ENCODE measurements at regions not wholly inside any gene's neighbourhood (a gene's known extent, or its start where the extent isn't known, plus 50 kb on each side); places are given as distances from the start of the nearest gene placed in this dataset.

DNA sequence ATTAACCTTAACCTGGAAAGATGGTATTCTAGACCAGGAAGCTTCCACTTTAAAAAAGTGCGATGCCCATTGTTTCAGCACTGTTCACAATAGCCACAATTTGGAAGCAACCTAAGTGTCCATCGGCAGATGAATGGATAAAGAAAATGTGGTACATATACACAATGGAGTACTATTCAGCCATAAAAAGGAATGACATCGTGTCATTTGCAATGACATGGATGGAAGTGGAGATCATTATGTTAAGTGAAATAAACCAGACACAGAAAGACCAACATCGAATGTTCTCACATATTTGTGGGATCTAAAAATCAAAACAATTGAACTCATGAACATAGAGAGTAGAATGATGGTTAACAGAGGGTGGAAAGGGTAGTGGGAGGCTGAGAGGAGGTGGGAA lies 94.2 kb downstream of the NR2F2 start:
- TF ChIP-seq FOXM1 (IDR thresholded peaks at IDR 0.05; ENCODE audit: borderline replicate concordance, low read depth) (no peak), CREB1 (IDR thresholded peaks at IDR 0.05; ENCODE audit: low read depth) (no peak), TEAD4 (IDR thresholded peaks at IDR 0.05) (no peak), NFIC (IDR thresholded peaks at IDR 0.05) (no peak), YY1 (IDR thresholded peaks at IDR 0.05; ENCODE audit: low read depth) (no peak), RAD21 (IDR thresholded peaks at IDR 0.05; ENCODE audit: low read depth) (no peak), EP300 (IDR thresholded peaks at IDR 0.05; ENCODE audit: borderline replicate concordance) (no peak), TCF12 (IDR thresholded peaks at IDR 0.05; ENCODE audit: low read depth) (no peak), TAF1 (IDR thresholded peaks at IDR 0.05; ENCODE audit: low read depth) (no peak), CEBPB (IDR thresholded peaks at IDR 0.05) (no peak), ZBTB7A (IDR thresholded peaks at IDR 0.05; ENCODE audit: low read depth) (no peak), EGR1 (IDR thresholded peaks at IDR 0.05) (no peak)
- TF ChIP-seq, protein P1, sequence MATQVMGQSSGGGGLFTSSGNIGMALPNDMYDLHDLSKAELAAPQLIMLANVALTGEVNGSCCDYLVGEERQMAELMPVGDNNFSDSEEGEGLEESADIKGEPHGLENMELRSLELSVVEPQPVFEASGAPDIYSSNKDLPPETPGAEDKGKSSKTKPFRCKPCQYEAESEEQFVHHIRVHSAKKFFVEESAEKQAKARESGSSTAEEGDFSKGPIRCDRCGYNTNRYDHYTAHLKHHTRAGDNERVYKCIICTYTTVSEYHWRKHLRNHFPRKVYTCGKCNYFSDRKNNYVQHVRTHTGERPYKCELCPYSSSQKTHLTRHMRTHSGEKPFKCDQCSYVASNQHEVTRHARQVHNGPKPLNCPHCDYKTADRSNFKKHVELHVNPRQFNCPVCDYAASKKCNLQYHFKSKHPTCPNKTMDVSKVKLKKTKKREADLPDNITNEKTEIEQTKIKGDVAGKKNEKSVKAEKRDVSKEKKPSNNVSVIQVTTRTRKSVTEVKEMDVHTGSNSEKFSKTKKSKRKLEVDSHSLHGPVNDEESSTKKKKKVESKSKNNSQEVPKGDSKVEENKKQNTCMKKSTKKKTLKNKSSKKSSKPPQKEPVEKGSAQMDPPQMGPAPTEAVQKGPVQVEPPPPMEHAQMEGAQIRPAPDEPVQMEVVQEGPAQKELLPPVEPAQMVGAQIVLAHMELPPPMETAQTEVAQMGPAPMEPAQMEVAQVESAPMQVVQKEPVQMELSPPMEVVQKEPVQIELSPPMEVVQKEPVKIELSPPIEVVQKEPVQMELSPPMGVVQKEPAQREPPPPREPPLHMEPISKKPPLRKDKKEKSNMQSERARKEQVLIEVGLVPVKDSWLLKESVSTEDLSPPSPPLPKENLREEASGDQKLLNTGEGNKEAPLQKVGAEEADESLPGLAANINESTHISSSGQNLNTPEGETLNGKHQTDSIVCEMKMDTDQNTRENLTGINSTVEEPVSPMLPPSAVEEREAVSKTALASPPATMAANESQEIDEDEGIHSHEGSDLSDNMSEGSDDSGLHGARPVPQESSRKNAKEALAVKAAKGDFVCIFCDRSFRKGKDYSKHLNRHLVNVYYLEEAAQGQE (IDR thresholded peaks at IDR 0.05; ENCODE audit: low read depth): no peak
- TF ChIP-seq, protein P2, sequence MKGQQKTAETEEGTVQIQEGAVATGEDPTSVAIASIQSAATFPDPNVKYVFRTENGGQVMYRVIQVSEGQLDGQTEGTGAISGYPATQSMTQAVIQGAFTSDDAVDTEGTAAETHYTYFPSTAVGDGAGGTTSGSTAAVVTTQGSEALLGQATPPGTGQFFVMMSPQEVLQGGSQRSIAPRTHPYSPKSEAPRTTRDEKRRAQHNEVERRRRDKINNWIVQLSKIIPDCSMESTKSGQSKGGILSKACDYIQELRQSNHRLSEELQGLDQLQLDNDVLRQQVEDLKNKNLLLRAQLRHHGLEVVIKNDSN (IDR thresholded peaks at IDR 0.05): no peak
- TF ChIP-seq, protein P3, sequence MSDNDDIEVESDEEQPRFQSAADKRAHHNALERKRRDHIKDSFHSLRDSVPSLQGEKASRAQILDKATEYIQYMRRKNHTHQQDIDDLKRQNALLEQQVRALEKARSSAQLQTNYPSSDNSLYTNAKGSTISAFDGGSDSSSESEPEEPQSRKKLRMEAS (IDR thresholded peaks at IDR 0.05): no peak

DNA sequence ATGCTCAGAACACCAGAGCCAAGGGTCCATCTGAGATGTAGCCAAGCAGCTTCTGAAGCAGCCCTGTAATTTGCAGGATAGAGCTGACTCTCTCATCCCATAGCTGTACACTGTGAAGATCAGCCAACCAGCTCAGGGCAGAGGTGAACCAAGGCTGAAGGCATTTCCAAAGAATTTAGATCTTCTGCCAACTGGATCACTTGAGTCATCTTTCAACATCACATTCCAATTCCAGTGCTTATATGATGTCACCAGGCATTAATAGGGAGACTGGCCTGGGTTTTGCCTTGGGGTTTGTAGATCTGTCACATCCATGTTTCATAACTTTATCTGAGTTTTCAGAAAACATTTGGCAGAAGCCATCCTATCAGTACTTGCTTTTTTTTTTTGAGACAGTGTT lies 98.2 kb downstream of the NR2F2 start:
- TF ChIP-seq CREB1 (IDR thresholded peaks at IDR 0.05; ENCODE audit: low read depth): no peak
- TF ChIP-seq RAD21 (IDR thresholded peaks at IDR 0.05; ENCODE audit: low read depth): no peak
- no peak for TF ChIP-seq YY1 (IDR thresholded peaks at IDR 0.05; ENCODE audit: low read depth)
- TF ChIP-seq TCF12 (IDR thresholded peaks at IDR 0.05; ENCODE audit: low read depth): no peak
- TF ChIP-seq CEBPB (IDR thresholded peaks at IDR 0.05): no peak
- TF ChIP-seq, protein P3 (IDR thresholded peaks at IDR 0.05): no peak
- no peak for TF ChIP-seq TAF1 (IDR thresholded peaks at IDR 0.05; ENCODE audit: low read depth)
- TF ChIP-seq TEAD4 (IDR thresholded peaks at IDR 0.05): no peak
- TF ChIP-seq, protein P1 (IDR thresholded peaks at IDR 0.05; ENCODE audit: low read depth): no peak

DNA sequence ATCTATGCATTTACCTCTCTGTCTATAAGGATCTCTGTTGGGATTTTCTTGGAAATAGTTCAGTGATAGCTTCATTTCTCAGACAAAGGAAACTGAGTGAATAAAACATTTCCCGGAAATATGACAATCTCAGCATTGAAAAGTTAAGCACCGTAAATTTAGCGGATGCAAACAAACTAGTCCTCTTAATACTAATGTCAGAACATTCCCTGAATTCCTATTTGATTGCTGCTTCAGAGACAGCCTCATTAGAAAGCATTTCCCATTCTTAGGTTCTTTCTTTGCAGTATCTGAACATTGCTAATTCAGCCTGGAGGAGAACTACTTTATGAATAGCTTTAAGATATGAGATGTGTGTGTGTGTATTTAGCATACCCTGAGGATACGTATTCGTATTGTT lies 101.3 kb downstream of the NR2F2 start:
- TF ChIP-seq FOXM1 (IDR thresholded peaks at IDR 0.05; ENCODE audit: borderline replicate concordance, low read depth) (no peak), ZBTB7A (IDR thresholded peaks at IDR 0.05; ENCODE audit: low read depth) (no peak), CEBPB (IDR thresholded peaks at IDR 0.05) (no peak), EGR1 (IDR thresholded peaks at IDR 0.05) (no peak), TEAD4 (IDR thresholded peaks at IDR 0.05) (no peak), RAD21 (IDR thresholded peaks at IDR 0.05; ENCODE audit: low read depth) (no peak), TAF1 (IDR thresholded peaks at IDR 0.05; ENCODE audit: low read depth) (no peak), EP300 (IDR thresholded peaks at IDR 0.05; ENCODE audit: borderline replicate concordance) (no peak), CREB1 (IDR thresholded peaks at IDR 0.05; ENCODE audit: low read depth) (no peak), YY1 (IDR thresholded peaks at IDR 0.05; ENCODE audit: low read depth) (no peak), TCF12 (IDR thresholded peaks at IDR 0.05; ENCODE audit: low read depth) (no peak), NFIC (IDR thresholded peaks at IDR 0.05) (no peak)
- TF ChIP-seq, protein P2 (IDR thresholded peaks at IDR 0.05): no peak
- TF ChIP-seq, protein P3 (IDR thresholded peaks at IDR 0.05): no peak
- TF ChIP-seq, protein P1 (IDR thresholded peaks at IDR 0.05; ENCODE audit: low read depth): no peak

DNA sequence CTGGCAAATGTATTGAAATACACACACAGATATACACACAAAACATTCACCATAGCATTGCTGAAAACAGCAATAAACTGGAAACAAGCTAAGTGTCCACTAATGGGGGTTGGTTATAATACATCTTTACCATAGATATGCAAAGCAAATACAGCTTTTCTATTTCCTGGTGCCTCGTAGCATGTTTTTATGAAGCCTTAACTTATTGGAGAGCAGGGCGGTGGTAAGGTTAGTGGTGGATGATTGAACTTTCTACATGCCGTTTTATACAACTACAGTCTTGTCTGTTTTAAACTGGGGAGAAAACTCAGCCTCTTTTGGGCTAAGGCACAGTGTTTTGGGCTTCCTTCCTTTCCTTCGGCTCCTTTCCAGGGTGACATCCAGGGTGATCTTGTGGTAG lies 104.5 kb downstream of the NR2F2 start:
- TF ChIP-seq RAD21 (IDR thresholded peaks at IDR 0.05; ENCODE audit: low read depth) (no peak), TAF1 (IDR thresholded peaks at IDR 0.05; ENCODE audit: low read depth) (no peak), CEBPB (IDR thresholded peaks at IDR 0.05) (no peak)
